GM20000 (cell line): ENCODE measurements at regions not wholly inside any gene's neighbourhood (a gene's known extent, or its start where the extent isn't known, plus 50 kb on each side); places are given as distances from the start of the nearest gene placed in this dataset.

Experiments used
- DNase-seq: peaks from one replicate; pipeline ENCODE4 v3.0.0; 2012; ENCODE audit warnings: low spot score
- CTCF ChIP-seq: IDR thresholded peaks from 2 replicates; pipeline ENCODE4 v1.5.1; 2012; ENCODE audit warnings: mild to moderate bottlenecking, control low read depth; ENCODE audit errors: extremely low read depth, missing control alignments

- no peak for DNase-seq
- TF ChIP-seq CTCF: no peak
These were observed 94.3 kb downstream of the C17orf67 start for GRCh38 chr17:56739376-56739775.

GRCh38 chr17:56739776-56740175 lies 93.9 kb downstream of the C17orf67 start:
- no peak for DNase-seq
- TF ChIP-seq CTCF: no peak

DNA sequence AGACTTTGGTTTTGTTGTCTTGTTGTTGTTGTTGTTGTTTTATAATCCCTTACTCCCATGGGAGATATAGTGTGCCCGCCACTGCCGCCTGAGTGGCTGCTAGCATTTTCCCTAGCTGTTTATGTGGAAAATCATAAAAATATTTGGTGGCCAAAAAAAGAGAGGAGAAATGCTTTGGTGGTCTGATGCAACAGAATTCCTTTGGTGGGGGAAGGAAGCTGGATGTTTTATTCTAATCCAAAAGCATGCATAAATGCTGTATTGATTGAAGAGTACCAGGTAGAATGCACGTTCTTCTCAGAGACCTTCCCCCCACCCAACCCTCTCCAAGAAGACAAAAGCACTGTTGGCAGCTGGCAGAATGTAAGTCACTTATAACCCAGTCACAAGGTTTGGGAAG lies 93.2 kb downstream of the C17orf67 start:
- DNase-seq: no peak
- no peak for TF ChIP-seq CTCF
